GM23248 (cell line): ENCODE measurements at regions not wholly inside any gene's neighbourhood (a gene's known extent, or its start where the extent isn't known, plus 50 kb on each side); places are given as distances from the start of the nearest gene placed in this dataset.

ENCODE experiments used
- EZH2 ChIP-seq: fragments of 200-600 bp; sonication (generic); IDR thresholded peaks from 2 replicates; pipeline ENCODE4 v1.6.1; 2018; ENCODE audit warnings: antibody characterized with exemption, mild to moderate bottlenecking; ENCODE audit not compliant: insufficient read depth, poor library complexity, severe bottlenecking
- EZH2phosphoT487 ChIP-seq: fragments of 200-600 bp; sonication (generic); IDR thresholded peaks from 2 replicates; pipeline ENCODE4 v1.6.1; 2018; ENCODE audit warnings: antibody characterized with exemption, moderate library complexity, mild to moderate bottlenecking, low read depth; ENCODE audit not compliant: insufficient read depth

DNA sequence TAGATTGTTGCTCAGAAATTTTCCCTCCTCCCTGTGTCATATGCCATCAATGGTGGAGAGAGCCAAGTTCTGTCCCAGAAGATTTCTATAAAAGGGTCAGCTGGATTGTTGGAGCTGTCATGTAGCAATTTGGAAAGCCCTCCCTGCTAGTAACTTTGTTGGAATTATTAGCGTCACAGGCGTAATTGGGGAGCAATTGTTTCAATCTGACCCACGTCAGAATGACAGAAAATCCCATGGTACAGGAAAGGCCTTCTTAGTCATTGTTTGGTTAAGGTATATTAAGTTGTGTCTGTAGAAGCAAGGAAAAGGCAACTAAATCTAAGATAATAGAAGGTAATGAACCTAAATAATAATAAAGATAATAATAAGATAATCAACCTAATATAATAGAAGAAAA lies 148.4 kb downstream of the PLK2 start:
- TF ChIP-seq EZH2 (no peak), EZH2phosphoT487 (no peak)
